K562 (cell line): ENCODE measurements at regions not wholly inside any gene's neighbourhood (a gene's known extent, or its start where the extent isn't known, plus 50 kb on each side); places are given as distances from the start of the nearest gene placed in this dataset.

Experiments used
- CBX2 ChIP-seq: fragments of 200-600 bp; sonication (generic); IDR thresholded peaks from one replicate; pipeline ENCODE4 v1.6.1; 2012; ENCODE audit warnings: mild to moderate bottlenecking, low read length, inconsistent platforms; ENCODE audit not compliant: insufficient read depth, poor library complexity, severe bottlenecking
- IRF2 ChIP-seq: sonication (generic); formaldehyde crosslinking; IDR thresholded peaks from 2 replicates; pipeline ENCODE4 v1.8.1; 2022; ENCODE audit warnings: mild to moderate bottlenecking, missing genetic modification reagents
- SMC3 ChIP-seq: conservative IDR thresholded peaks from 2 replicates; pipeline ENCODE4 v1.6.1; 2011; ENCODE audit warnings: low read depth, low read length, improper control_type of control experiment; ENCODE audit not compliant: insufficient read depth
- ZNF79 ChIP-seq: fragments of 250-450 bp; sonication (Bioruptor Pico); IDR thresholded peaks from 2 replicates; pipeline ENCODE4 v1.4.0; 2020; ENCODE audit warnings: low read depth, mild to moderate bottlenecking, moderate library complexity
- TF ChIP-seq, protein P1 (sequence below), 3 experiments: IDR thresholded peaks in 2 of 3; conservative IDR thresholded peaks in 1 of 3; 2 replicates each; pipeline ENCODE4 v1.5.1; 2011 to 2012; ENCODE audit warnings: low read length in 3 of 3, mild to moderate bottlenecking in 3 of 3, control low read depth in 2 of 3, improper control_type of control experiment in 1 of 3, inconsistent platforms in 1 of 3, low read depth in 1 of 3, mixed read lengths in 1 of 3, moderate library complexity in 1 of 3; ENCODE audit not compliant: insufficient read depth in 2 of 3
- TF ChIP-seq, protein P2 (sequence below): fragments of 450-650 bp; formaldehyde crosslinking; IDR thresholded peaks from 2 replicates; pipeline ENCODE4 v1.4.0; 2022; ENCODE audit warnings: missing genetic modification characterization
- TF ChIP-seq, protein P3 (sequence below): fragments of 250-450 bp; sonication (Bioruptor Pico); IDR thresholded peaks from 2 replicates; pipeline ENCODE4 v1.9.0; 2021; ENCODE audit warnings: mild to moderate bottlenecking

- TF ChIP-seq ZNF79 (CRISPR knock-in tag) (no peak), CBX2 (no peak), SMC3 (no peak), IRF2 (CRISPR knock-in tag) (no peak)
- TF ChIP-seq, protein P1, sequence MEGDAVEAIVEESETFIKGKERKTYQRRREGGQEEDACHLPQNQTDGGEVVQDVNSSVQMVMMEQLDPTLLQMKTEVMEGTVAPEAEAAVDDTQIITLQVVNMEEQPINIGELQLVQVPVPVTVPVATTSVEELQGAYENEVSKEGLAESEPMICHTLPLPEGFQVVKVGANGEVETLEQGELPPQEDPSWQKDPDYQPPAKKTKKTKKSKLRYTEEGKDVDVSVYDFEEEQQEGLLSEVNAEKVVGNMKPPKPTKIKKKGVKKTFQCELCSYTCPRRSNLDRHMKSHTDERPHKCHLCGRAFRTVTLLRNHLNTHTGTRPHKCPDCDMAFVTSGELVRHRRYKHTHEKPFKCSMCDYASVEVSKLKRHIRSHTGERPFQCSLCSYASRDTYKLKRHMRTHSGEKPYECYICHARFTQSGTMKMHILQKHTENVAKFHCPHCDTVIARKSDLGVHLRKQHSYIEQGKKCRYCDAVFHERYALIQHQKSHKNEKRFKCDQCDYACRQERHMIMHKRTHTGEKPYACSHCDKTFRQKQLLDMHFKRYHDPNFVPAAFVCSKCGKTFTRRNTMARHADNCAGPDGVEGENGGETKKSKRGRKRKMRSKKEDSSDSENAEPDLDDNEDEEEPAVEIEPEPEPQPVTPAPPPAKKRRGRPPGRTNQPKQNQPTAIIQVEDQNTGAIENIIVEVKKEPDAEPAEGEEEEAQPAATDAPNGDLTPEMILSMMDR (IDR thresholded peaks at IDR 0.05 in 2 of 3, conservative IDR thresholded peaks at IDR 0.05 in 1 of 3; ENCODE audit: insufficient read depth in 2 of 3, low read depth in 1 of 3, low read length in 3 of 3), result no peak
- TF ChIP-seq, protein P2, sequence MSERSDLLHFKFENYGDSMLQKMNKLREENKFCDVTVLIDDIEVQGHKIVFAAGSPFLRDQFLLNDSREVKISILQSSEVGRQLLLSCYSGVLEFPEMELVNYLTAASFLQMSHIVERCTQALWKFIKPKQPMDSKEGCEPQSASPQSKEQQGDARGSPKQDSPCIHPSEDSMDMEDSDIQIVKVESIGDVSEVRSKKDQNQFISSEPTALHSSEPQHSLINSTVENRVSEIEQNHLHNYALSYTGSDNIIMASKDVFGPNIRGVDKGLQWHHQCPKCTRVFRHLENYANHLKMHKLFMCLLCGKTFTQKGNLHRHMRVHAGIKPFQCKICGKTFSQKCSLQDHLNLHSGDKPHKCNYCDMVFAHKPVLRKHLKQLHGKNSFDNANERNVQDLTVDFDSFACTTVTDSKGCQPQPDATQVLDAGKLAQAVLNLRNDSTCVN, result no peak
- TF ChIP-seq, protein P3, sequence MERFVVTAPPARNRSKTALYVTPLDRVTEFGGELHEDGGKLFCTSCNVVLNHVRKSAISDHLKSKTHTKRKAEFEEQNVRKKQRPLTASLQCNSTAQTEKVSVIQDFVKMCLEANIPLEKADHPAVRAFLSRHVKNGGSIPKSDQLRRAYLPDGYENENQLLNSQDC (CRISPR knock-in tag), result no peak
Measured at GRCh38 chr1:5484451-5485165, 507.6 kb downstream of the NPHP4 start.
